OCI-LY7 (cell line): ENCODE measurements at regions not wholly inside any gene's neighbourhood (a gene's known extent, or its start where the extent isn't known, plus 50 kb on each side); places are given as distances from the start of the nearest gene placed in this dataset.

ENCODE experiments used
- BruUV-seq: library from RNA; stranded (reverse); fragments of 400-500 nt; replicated peaks from 2 replicates; lab custom pipeline; 2021; lab: Mats Ljungman, UMichigan
- CTCF ChIA-PET: fragments of 300-600 bp; sonication (Branson Sonifier 250); formaldehyde crosslinking; loops from one replicate; lab custom pipeline; 2022; ENCODE audit warnings: antibody characterized with exemption; ENCODE audit not compliant: unreplicated experiment; lab: Charles Lee
- POLR2A ChIA-PET: fragments of 300-600 bp; sonication (Branson Sonifier 250); formaldehyde crosslinking; loops from one replicate; lab custom pipeline; 2022; ENCODE audit warnings: antibody characterized with exemption; lab: Charles Lee
- DNase-seq: peaks from one replicate; pipeline ENCODE4 v3.0.0-alpha.2; 2015; ENCODE audit warnings: low spot score
- H2AFZ ChIP-seq: fragments of 200-600 bp; sonication (generic), shearing (Covaris generic); 2 replicates; pipeline ENCODE4 v1.6.1; 2014; ENCODE audit warnings: mild to moderate bottlenecking, antibody characterized with exemption, low read length, moderate library complexity
- H3K27ac ChIP-seq: fragments of 200-600 bp; sonication (generic); 2 replicates; pipeline ENCODE4 v1.5.1; 2014; ENCODE audit warnings: mixed run types, low read depth, mild to moderate bottlenecking, moderate library complexity, low read length, inconsistent platforms; ENCODE audit not compliant: poor library complexity, severe bottlenecking
- H3K36me3 ChIP-seq: fragments of 200-600 bp; sonication (generic); 2 replicates; pipeline ENCODE4 v1.6.1; 2014; ENCODE audit warnings: mild to moderate bottlenecking, antibody characterized with exemption, low read length, moderate library complexity, mixed read lengths; ENCODE audit not compliant: insufficient read depth
- H3K4me1 ChIP-seq: fragments of 200-600 bp; sonication (generic); 2 replicates; pipeline ENCODE4 v1.5.1; 2014; ENCODE audit warnings: mild to moderate bottlenecking, low read length; ENCODE audit not compliant: insufficient read depth, poor library complexity, severe bottlenecking
- H3K4me2 ChIP-seq: fragments of 200-600 bp; sonication (generic); 2 replicates; pipeline ENCODE4 v1.6.1; 2014; ENCODE audit warnings: mild to moderate bottlenecking, low read length
- H3K4me3 ChIP-seq: fragments of 200-600 bp; sonication (generic); 2 replicates; pipeline ENCODE4 v1.5.1; 2014; ENCODE audit warnings: mild to moderate bottlenecking, low read depth, low read length; ENCODE audit not compliant: poor library complexity, severe bottlenecking
- H3K79me2 ChIP-seq: fragments of 200-600 bp; sonication (generic); 2 replicates; pipeline ENCODE4 v1.6.1; 2016; ENCODE audit warnings: low read depth, mild to moderate bottlenecking, low read length, moderate library complexity, mixed read lengths; ENCODE audit not compliant: insufficient read depth
- H3K9me2 ChIP-seq: fragments of 200-600 bp; sonication (generic); 2 replicates; pipeline ENCODE4 v1.6.1; 2016; ENCODE audit warnings: mild to moderate bottlenecking, low read length, mixed read lengths; ENCODE audit not compliant: insufficient read depth
- H3K9me3 ChIP-seq: fragments of 200-600 bp; sonication (generic); 2 replicates; pipeline ENCODE4 v1.6.1; 2014; ENCODE audit warnings: mild to moderate bottlenecking, mixed run types, low read length, mixed read lengths
- H4K20me1 ChIP-seq: fragments of 200-600 bp; sonication (generic); 2 replicates; pipeline ENCODE4 v1.6.1; 2014; ENCODE audit warnings: mild to moderate bottlenecking, antibody characterized with exemption, low read length, moderate library complexity, mixed read lengths; ENCODE audit not compliant: insufficient read depth
- CTCF ChIP-seq: fragments of 200-600 bp; sonication (generic); conservative IDR thresholded peaks from 2 replicates; pipeline ENCODE4 v1.5.1; 2014; ENCODE audit warnings: mild to moderate bottlenecking, antibody characterized with exemption, low read length, moderate library complexity, mixed read lengths
- EZH2phosphoT487 ChIP-seq: fragments of 200-600 bp; sonication (generic); IDR thresholded peaks from 2 replicates; pipeline ENCODE4 v1.6.1; 2018; ENCODE audit warnings: low read depth, borderline replicate concordance, mild to moderate bottlenecking, mixed run types, antibody characterized with exemption, low read length, moderate library complexity, mixed read lengths
- intact Hi-C: fragments of 100-400 bp; cut with micrococcal nuclease; formaldehyde crosslinking; loops from one replicate; pipeline ENCODE4 v1.10.0; 2022; ENCODE audit not compliant: unreplicated experiment

GRCh38 chr4:176611381-176611780, 181.3 kb downstream of the VEGFC start:
- no TSS peak for BruUV-seq
- no peak for TF ChIP-seq EZH2phosphoT487
- no peak for TF ChIP-seq CTCF
- H4K20me1 ChIP-seq, result no peaks in the 10 kb centered on the region
- intact Hi-C loops, result no loop called here
- H3K36me3 ChIP-seq, result no peaks in the 10 kb centered on the region
- H2AFZ ChIP-seq, result no peak overlapping the region
- no peaks in the 10 kb centered on the region for H3K9me2 ChIP-seq
- DNase-seq, result no peak
- H3K4me1 ChIP-seq, result no peaks in the 10 kb centered on the region
- no peak overlapping the region for H3K27ac ChIP-seq
- ChIA-PET CTCF (no interaction called here), POLR2A (interaction anchor here (1.2 kb wide), 1 partner anchor 26 kb away, joined by 3 read pairs; no protein-coding TSS in a partner anchor)
- H3K4me2 ChIP-seq, result no peak overlapping the region
- no peaks in the 10 kb centered on the region for H3K9me3 ChIP-seq
- H3K79me2 ChIP-seq, result no peaks in the 10 kb centered on the region
- no peak overlapping the region for H3K4me3 ChIP-seq

GRCh38 chr4:176611951-176612350, 180.8 kb downstream of the VEGFC start:
- Histone ChIP-seq H3K9me3 (no peaks in the 10 kb centered on the region), H3K4me3 (no peak overlapping the region), H3K27ac (no peak overlapping the region), H3K36me3 (no peaks in the 10 kb centered on the region), H2AFZ (no peak overlapping the region), H3K4me1 (no peaks in the 10 kb centered on the region), H4K20me1 (no peaks in the 10 kb centered on the region), H3K9me2 (no peaks in the 10 kb centered on the region), H3K79me2 (no peaks in the 10 kb centered on the region), H3K4me2 (no peak overlapping the region)
- DNase-seq, result no peak
- POLR2A ChIA-PET, result no interaction called here
- intact Hi-C loops, result no loop called here
- no TSS peak for BruUV-seq
- CTCF ChIA-PET, result no interaction called here
- TF ChIP-seq CTCF, result no peak
- TF ChIP-seq EZH2phosphoT487, result no peak

GRCh38 chr4:176614793-176615192, 177.9 kb downstream of the VEGFC start:
- Histone ChIP-seq H4K20me1 (no peaks in the 10 kb centered on the region), H3K36me3 (no peaks in the 10 kb centered on the region), H3K9me2 (no peaks in the 10 kb centered on the region), H3K4me1 (no peaks in the 10 kb centered on the region), H2AFZ (no peak overlapping the region), H3K4me3 (no peak overlapping the region), H3K9me3 (no peaks in the 10 kb centered on the region), H3K27ac (no peak overlapping the region), H3K79me2 (no peaks in the 10 kb centered on the region), H3K4me2 (no peak overlapping the region)
- TF ChIP-seq EZH2phosphoT487 (no peak), CTCF (no peak)
- intact Hi-C loops, result no loop called here
- CTCF ChIA-PET, result no interaction called here
- no TSS peak for BruUV-seq
- POLR2A ChIA-PET, result no interaction called here
- DNase-seq, result no peak
